DMS 273 treated with DMSO at 0.1 percent for 48 hours (cell line): ENCODE measurements at regions not wholly inside any gene's neighbourhood (a gene's known extent, or its start where the extent isn't known, plus 50 kb on each side); places are given as distances from the start of the nearest gene placed in this dataset.

Source experiments
- DNase-seq: peaks from one replicate; lab custom pipeline; 2025; lab: John Stamatoyannopoulos, UW

DNA sequence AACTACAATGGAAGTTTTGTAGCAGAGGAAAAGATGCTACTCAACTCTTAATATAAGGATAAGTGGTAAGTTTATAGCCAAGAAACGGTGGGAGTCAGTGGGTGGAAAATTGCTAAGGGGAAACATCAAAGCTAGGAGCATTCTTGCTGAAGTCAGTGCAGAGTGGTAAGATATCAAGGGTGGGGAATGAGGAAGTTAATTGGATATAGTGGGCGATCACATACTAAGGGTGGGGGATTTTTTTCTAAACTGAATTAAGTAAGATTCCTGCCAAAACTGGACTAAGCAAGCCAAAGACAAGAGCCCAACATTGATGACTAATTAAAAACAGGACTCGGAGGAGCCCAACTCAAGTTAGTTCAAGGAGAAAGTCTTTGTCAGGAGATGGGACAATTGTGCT lies 525.4 kb downstream of the CCDC85A start:
- no peak for DNase-seq

DNA sequence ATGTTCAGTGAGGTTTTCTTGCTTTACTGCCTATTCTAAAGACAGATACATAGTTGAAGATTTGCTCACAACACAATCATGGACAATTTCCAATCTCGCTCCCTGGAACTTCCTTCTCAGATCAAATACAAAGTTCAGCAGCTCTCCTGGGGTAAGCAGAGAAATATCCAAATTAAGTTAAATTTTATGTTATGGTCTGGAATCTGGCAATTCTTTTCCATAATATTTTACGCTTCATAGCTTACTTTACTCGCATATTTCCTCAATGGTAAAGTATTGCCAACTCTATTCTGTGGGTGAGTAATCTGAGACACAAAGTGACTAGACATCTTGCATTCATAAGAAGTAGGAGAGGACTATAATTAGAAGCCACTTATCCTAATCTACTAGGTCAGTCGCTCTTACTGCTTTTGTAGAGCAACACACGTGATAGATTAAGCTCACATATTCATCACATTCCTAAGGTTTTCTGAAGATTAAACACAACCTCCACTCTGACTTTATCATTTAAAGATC lies 529.4 kb downstream of the CCDC85A start:
- DNase-seq: no peak

GRCh38 chr2:56713978-56714377 lies 530.2 kb downstream of the CCDC85A start:
- DNase-seq: no peak

- DNase-seq: no peak
Observed at GRCh38 chr2:56714400-56714799, 530.6 kb downstream of the CCDC85A start.

- DNase-seq: no peak
Observed at GRCh38 chr2:56715683-56716082, 531.9 kb downstream of the CCDC85A start.

GRCh38 chr2:56718413-56718812 lies 534.6 kb downstream of the CCDC85A start:
- no peak for DNase-seq

GRCh38 chr2:56729212-56729611 lies 545.4 kb downstream of the CCDC85A start:
- DNase-seq: no peak

DNA sequence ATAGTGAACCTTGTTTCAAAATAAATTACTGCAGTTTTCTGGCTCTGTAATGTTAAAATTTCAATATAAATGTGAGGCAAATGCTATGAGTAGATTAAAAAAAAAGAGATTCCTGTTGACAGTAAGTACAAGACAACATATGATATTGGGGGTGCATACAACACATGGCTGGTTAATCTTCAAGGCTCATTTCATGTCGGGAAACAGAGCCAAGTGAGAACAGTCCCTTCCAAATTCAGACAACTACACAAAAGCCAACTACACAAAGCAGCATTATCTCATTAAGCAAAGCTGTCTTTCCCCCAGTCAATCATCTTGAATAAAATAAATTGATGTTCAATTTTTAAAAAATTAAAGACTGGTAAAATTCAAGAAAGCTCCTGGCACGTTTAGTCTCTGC lies 549.2 kb downstream of the CCDC85A start:
- no peak for DNase-seq

DNA sequence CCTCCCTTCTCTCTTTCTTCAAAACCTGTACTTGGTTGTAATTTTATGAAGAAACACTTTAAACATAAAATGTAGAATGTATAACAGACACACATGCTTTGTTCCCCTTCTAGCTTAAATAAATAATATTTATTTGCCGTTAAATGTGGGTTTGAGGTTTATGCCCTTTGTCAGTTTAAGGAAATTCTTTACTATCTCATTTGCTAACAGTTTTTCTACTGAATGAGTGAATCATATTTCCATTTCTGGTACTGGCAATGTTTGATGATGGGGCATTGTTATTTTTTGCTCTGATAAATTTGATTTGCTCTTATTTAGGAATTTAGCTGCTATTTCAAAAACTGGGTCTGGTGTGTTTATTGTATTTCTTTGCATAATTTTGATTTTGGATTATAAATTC lies 555.6 kb downstream of the CCDC85A start:
- DNase-seq: no peak

GRCh38 chr2:56741601-56742102 lies 557.9 kb downstream of the CCDC85A start:
- no peak for DNase-seq

GRCh38 chr2:56743807-56744206 lies 560.0 kb downstream of the CCDC85A start:
- no peak for DNase-seq

DNA sequence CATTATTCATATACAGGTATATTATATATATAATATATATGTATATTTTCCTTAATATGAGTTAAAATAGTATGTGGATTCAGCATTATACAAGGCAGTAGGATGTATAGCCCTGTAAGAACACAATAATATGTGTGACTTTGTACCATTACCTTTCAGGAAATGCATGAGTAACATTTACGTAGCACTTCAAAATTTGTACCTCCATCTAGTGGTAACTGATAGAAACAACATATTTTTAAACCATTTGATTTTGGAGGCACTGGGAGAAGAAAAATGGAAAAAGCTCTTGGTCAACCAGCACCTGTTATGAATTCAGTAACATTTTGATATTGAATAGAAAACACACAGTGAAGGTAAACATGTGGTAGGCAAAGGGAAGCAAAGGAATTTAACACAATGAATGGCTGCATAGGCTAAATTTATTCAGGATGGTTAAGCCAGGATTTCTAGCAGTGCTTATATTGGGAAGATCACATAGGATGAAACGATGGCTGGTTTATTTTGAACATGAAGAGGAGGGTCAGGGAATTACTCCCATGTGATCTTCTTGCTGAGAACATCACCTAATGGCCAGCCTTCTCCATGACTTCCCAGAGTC lies 565.5 kb downstream of the CCDC85A start:
- DNase-seq: peak; percentile 26

- DNase-seq: no peak
Observed at GRCh38 chr2:56753182-56753581, 569.4 kb downstream of the CCDC85A start.

- no peak for DNase-seq
Observed at GRCh38 chr2:56754066-56754615, 570.4 kb downstream of the CCDC85A start.

DNA sequence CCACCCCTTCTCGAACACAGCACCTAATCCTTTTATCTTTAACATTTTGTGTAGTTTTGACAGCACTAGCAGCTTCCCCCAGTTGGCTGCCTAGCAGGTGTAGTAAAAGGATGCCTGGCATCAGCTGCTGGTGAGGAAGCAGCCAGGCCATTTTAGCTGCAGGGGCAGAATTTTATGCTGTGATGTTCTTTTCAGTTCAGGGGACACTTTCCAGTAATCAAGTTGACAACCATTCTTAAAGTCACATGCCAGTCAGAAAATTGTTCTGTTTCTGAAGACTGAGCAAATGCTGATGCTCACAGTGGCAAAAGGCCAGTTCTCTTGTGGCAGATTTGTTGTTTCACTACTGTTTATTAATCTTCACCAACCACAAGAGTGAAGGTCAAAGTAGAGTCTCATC lies 570.8 kb downstream of the CCDC85A start:
- DNase-seq: no peak

GRCh38 chr2:56757884-56758545 lies 574.2 kb downstream of the CCDC85A start:
- DNase-seq: no peak

- DNase-seq: no peak
Observed at GRCh38 chr2:56763683-56764082, 579.9 kb downstream of the CCDC85A start.

- DNase-seq: no peak
Observed at GRCh38 chr2:56768973-56769372, 585.2 kb downstream of the CCDC85A start.

DNA sequence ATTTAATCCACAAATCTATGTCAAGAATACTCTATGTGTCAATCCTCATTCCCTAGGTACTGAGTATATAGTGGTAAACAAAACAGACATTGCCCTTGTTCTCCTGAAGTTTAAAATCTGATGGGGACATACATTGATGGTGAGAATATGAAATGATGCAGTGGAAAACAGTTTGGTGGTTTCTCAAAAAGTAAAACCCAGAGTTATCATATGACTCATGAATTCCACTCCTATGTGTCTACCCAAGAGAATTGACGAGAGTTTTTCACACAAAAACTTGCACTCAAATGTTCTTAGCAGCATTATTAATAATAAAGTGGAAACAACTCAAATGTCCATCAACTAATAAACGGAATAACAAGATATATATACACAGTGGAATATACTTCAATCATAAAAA lies 586.7 kb downstream of the CCDC85A start:
- no peak for DNase-seq

- DNase-seq: no peak
Observed at GRCh38 chr2:56784046-56784445, 600.3 kb downstream of the CCDC85A start.

- DNase-seq: no peak
Observed at GRCh38 chr2:56801214-56801613, 617.4 kb downstream of the CCDC85A start.

- DNase-seq: no peak
Observed at GRCh38 chr2:56801770-56802169, 618.0 kb downstream of the CCDC85A start.

GRCh38 chr2:56803596-56803995 lies 619.8 kb downstream of the CCDC85A start:
- DNase-seq: no peak
